AG10803 (cell line): ENCODE measurements at regions not wholly inside any gene's neighbourhood (a gene's known extent, or its start where the extent isn't known, plus 50 kb on each side); places are given as distances from the start of the nearest gene placed in this dataset.

Source experiments
- DNase-seq: peaks from one replicate; pipeline ENCODE4 v3.0.0; 2010; ENCODE audit warnings: low read depth
- H3K4me3 ChIP-seq: 2 replicates; pipeline ENCODE4 v1.5.1; 2011; ENCODE audit warnings: mild to moderate bottlenecking, low read length, control low read depth
- TF ChIP-seq, protein P1 (sequence below): conservative IDR thresholded peaks from 2 replicates; pipeline ENCODE4 v1.5.1; 2011; ENCODE audit warnings: mild to moderate bottlenecking, low read length, control low read depth, inconsistent platforms

DNA sequence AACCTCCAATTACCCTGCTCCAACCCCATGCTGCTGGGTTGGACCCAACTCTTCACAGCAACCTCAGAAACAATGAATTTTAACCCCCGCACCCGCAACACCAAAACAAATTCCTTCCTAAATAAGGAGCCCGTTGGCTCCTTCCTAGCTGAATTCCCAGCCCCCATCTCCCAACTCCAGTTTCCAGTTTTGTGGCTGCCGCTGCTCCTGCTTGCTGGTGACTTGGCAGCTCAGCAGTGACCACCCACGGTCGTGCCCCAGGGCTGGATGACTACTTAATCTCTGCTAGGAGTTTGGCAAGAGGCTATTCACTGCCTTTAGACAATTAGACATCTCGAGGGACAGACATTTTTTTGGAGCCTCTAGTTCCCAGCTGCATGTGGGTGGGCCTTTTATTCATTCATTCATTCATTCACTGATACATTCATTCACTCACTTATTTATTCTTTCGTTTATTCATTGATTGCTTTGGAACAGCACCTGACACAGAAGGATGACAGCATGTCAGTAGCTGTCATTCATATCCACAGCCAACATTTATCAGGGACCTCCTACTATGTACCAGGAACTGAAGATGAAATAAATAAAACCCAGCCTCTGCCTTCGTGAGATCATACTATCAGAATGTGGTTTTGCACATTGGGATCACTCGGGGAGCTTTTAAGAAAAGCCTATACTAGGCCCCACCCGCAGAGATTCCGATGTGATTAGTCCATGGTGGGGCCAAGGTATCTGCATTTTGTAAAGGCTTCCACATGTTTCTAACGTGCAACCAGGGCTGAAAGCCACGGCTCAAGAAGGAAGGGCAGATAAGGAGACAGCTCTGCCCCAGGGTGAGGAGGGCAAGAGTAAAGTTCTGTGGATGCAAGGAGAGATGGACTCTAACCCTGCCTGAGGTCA lies 256.5 kb downstream of the SHQ1 start:
- DNase-seq = peak; percentile 95
- H3K4me3 ChIP-seq = no peak overlapping the region
- TF ChIP-seq, protein P1, sequence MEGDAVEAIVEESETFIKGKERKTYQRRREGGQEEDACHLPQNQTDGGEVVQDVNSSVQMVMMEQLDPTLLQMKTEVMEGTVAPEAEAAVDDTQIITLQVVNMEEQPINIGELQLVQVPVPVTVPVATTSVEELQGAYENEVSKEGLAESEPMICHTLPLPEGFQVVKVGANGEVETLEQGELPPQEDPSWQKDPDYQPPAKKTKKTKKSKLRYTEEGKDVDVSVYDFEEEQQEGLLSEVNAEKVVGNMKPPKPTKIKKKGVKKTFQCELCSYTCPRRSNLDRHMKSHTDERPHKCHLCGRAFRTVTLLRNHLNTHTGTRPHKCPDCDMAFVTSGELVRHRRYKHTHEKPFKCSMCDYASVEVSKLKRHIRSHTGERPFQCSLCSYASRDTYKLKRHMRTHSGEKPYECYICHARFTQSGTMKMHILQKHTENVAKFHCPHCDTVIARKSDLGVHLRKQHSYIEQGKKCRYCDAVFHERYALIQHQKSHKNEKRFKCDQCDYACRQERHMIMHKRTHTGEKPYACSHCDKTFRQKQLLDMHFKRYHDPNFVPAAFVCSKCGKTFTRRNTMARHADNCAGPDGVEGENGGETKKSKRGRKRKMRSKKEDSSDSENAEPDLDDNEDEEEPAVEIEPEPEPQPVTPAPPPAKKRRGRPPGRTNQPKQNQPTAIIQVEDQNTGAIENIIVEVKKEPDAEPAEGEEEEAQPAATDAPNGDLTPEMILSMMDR = no peak

DNA sequence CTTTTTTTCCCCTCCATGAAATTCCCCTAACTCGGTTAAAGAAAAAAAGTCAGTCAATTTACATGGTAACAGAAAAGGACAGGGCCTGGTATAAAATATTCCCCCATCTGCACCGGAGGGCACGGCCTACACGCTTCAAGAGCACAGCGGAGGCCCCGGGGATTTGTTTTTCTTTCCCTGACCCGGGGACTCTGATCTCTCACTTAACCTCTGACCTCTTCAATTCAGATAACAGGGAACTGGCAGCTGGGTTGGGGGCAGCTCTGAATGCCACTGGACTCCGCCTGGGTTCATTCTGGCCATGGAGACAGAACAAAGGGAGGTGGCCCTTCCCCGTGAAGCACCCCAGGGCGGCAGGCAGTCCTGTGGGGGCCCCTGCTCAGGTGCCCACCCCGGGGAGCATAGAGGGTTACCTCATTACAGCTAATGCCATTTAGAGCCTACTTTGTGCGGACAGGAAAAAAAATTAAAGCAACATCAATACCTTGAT lies 257.5 kb downstream of the SHQ1 start:
- TF ChIP-seq, protein P1 = no peak
- DNase-seq = no peak
- no peak overlapping the region for H3K4me3 ChIP-seq

DNA sequence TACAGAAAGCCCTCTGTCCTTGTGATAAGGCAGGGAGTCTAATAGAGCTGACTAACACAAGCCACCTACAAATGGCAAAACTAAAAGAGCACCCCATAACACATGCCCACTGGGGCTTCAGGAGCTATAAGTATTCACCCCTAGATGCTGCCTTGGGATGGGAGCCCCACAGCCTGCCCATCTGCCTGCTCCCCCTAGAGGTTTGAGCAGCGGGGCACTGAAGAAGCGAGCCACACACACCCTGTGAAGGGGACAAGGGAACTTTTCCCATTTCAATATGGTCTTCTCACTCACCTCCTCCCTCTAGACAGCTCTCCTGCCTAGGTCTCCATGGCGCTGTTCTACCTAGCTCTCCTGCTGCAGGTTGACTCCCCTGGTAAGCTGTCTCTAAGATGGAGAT lies 261.0 kb downstream of the SHQ1 start:
- no peak for DNase-seq
- TF ChIP-seq, protein P1 = no peak
- H3K4me3 ChIP-seq = no peak overlapping the region

- no peak for DNase-seq
- H3K4me3 ChIP-seq = no peak overlapping the region
- TF ChIP-seq, protein P1 = no peak
Observed at GRCh38 chr3:72586694-72587093, 261.6 kb downstream of the SHQ1 start.

- H3K4me3 ChIP-seq = no peak overlapping the region
- TF ChIP-seq, protein P1 = no peak
- DNase-seq = no peak
Observed at GRCh38 chr3:72585966-72586365, 262.3 kb downstream of the SHQ1 start.

DNA sequence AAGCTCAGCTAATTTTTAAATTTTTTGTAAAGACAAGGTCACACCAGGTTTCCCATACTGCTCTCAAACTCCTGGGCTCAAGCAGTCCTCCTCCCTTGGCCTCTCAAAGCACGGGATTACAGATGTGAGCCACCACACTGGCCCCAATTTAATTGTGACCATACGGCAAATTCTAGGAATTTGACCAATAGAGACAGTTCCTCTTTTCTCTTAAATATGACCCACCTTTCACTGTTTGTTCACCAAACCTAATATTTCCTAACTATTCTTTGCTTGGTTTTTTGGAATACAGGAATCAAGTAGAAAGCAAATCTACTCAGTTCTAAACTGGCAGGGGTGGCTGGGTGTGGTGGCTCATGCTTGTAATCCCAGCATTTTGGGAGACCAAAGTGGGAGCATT lies 264.0 kb downstream of the SHQ1 start:
- DNase-seq = no peak
- no peak overlapping the region for H3K4me3 ChIP-seq
- TF ChIP-seq, protein P1 = no peak

- DNase-seq = no peak
- no peak overlapping the region for H3K4me3 ChIP-seq
- TF ChIP-seq, protein P1 = no peak
Observed at GRCh38 chr3:72582963-72583362, 265.3 kb downstream of the SHQ1 start.
